ENCODE measurements at regions not wholly inside any gene's neighbourhood (a gene's known extent, or its start where the extent isn't known, plus 50 kb on each side); places are given as distances from the start of the nearest gene placed in this dataset.

GRCh38 chr22:49261616-49262015 lies 566.1 kb downstream of the BRD1 start:
- no peak for DNase-seq (ENCODE audit: low spot score)

- DNase-seq (ENCODE audit: low spot score) = no peak
Observed at GRCh38 chr22:49260681-49261580, 566.7 kb downstream of the BRD1 start.

- no peak for DNase-seq (ENCODE audit: low spot score)
Observed at GRCh38 chr22:49259839-49260615, 567.6 kb downstream of the BRD1 start.

GRCh38 chr22:49258107-49259010 lies 569.3 kb downstream of the BRD1 start:
- no peak for DNase-seq (ENCODE audit: low spot score)

- DNase-seq (ENCODE audit: low spot score) = no peak
Observed at GRCh38 chr22:49257551-49257961, 570.1 kb downstream of the BRD1 start.

GRCh38 chr22:49255741-49256318 lies 571.8 kb downstream of the BRD1 start:
- DNase-seq (ENCODE audit: low spot score) = no peak

GRCh38 chr22:49255154-49255553 lies 572.5 kb downstream of the BRD1 start:
- no peak for DNase-seq (ENCODE audit: low spot score)

- no peak for DNase-seq (ENCODE audit: low spot score)
Observed at GRCh38 chr22:49253656-49254055, 574.0 kb downstream of the BRD1 start.

- DNase-seq (ENCODE audit: low spot score) = no peak
Observed at GRCh38 chr22:49251371-49251770, 576.3 kb downstream of the BRD1 start.

GRCh38 chr22:49247194-49247924 lies 580.3 kb downstream of the BRD1 start:
- DNase-seq (ENCODE audit: low spot score) = no peak

GRCh38 chr22:49244466-49245420 lies 582.9 kb downstream of the BRD1 start:
- no peak for DNase-seq (ENCODE audit: low spot score)

GRCh38 chr22:49243965-49244364 lies 583.7 kb downstream of the BRD1 start:
- no peak for DNase-seq (ENCODE audit: low spot score)

GRCh38 chr22:49243335-49243734 lies 584.3 kb downstream of the BRD1 start:
- DNase-seq (ENCODE audit: low spot score) = no peak

GRCh38 chr22:49242480-49242879 lies 585.2 kb downstream of the BRD1 start:
- no peak for DNase-seq (ENCODE audit: low spot score)

GRCh38 chr22:49241174-49241851 lies 586.4 kb downstream of the BRD1 start:
- DNase-seq (ENCODE audit: low spot score) = no peak

GRCh38 chr22:49240472-49240871 lies 587.2 kb downstream of the BRD1 start:
- no peak for DNase-seq (ENCODE audit: low spot score)

- no peak for DNase-seq (ENCODE audit: low spot score)
Observed at GRCh38 chr22:49240016-49240380, 587.7 kb downstream of the BRD1 start.

GRCh38 chr22:49239264-49240015 lies 588.2 kb downstream of the BRD1 start:
- DNase-seq (ENCODE audit: low spot score) = no peak

All from AG08396 (cell line).